Thyroid gland (tissue), 4 donors: ENCODE measurements at regions not wholly inside any gene's neighbourhood (a gene's known extent, or its start where the extent isn't known, plus 50 kb on each side); places are given as distances from the start of the nearest gene placed in this dataset.

ENCODE experiments used
- DNase-seq, 2 donors: peaks; one replicate each; pipeline ENCODE4 v3.0.0-alpha.2; 2019
- H3K27ac ChIP-seq, 3 donors: fragments of 200-600 bp; sonication (generic); 1 replicate in 2 of 3; 2 replicates in 1 of 3; pipeline ENCODE4 v1.5.1; 2016 to 2019; ENCODE audit warnings: mild to moderate bottlenecking in 1 of 3, moderate library complexity in 1 of 3
- H3K27me3 ChIP-seq: fragments of 200-600 bp; sonication (generic); one replicate; pipeline ENCODE4 v1.5.1; 2019
- H3K36me3 ChIP-seq, 2 donors: fragments of 200-600 bp; sonication (generic); one replicate each; pipeline ENCODE4 v1.5.1; 2016 to 2019
- H3K4me1 ChIP-seq, 2 donors: fragments of 200-600 bp; sonication (generic); one replicate each; pipeline ENCODE4 v1.5.1; 2017 to 2019
- H3K4me3 ChIP-seq, 3 donors: fragments of 200-600 bp; sonication (generic); replicated peaks in 1 of 3; 1 replicate in 2 of 3; 2 replicates in 1 of 3; pipeline ENCODE4 v1.5.1; 2016; ENCODE audit warnings: mild to moderate bottlenecking in 1 of 3
- H3K9me3 ChIP-seq: fragments of 200-600 bp; sonication (generic); one replicate; pipeline ENCODE4 v1.5.1; 2017
- POLR2A ChIP-seq, 2 donors: fragments of 450-650 bp; IDR thresholded peaks; one replicate each; pipeline ENCODE4 v1.6.1; 2017; ENCODE audit warnings: antibody characterized with exemption in 2 of 2, mild to moderate bottlenecking in 2 of 2, moderate library complexity in 1 of 2
- whole genome bisulfite sequencing, 2 donors: methylation state at CpG; one replicate each; pipeline ENCODE4 v1.1.5; 2017; 5-methylcytosine and 5-hydroxymethylcytosine counted together
- intact Hi-C: fragments of 100-400 bp; cut with DNase I; formaldehyde crosslinking; loops from one replicate; pipeline ENCODE4 v1.15.1; 2023
- TF ChIP-seq, protein P1 (sequence below), 6 experiments: fragments of 200-600 bp in 3 of 6; fragments of 450-650 bp in 3 of 6; sonication (generic) in 3 of 6; IDR thresholded peaks; one replicate each; pipeline ENCODE4 v1.5.1; 2016 to 2019; ENCODE audit warnings: antibody characterized with exemption in 6 of 6, mild to moderate bottlenecking in 2 of 6, inconsistent platforms in 1 of 6, moderate library complexity in 1 of 6

DNA sequence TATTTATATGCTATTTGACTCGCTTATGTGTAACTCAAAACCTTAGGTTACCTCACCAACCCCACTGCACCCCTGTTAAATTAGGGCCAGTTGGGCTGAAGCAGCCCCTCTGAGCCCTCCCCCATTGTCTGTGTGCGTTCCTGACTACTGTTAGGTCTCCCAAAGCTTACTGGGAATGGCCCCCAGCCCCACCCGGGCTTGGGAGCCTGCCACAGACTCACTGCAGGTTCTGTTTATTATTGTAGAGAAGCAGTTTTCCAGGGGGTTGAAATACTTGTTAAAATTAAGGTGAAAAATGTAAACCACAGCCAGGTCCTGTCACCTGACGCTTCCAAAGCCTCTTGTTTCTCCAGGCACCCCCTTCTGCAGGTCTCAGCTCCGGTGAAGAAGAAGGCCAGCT lies 151.7 kb downstream of the FOXL1 start:
- no peak for DNase-seq
- intact Hi-C loops: no loop called here

DNA sequence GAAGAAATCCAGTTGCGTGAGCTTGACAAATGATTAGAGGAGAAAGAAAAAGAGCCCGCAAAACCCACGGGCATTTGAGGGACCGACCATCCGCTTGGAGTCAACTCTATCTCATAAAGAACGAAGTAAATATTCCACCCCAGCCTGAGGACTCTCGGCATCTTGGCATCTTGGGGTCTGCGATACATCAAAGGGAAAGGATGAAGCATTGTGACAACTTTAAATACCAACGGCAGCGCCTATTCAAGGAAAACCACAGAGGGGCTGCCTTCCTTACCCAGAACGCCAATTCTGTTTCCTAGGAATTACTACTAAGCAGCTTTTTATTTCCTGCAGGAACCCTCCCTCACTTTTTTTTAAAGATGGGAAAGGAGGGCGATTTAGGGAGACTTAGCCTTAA lies 152.2 kb downstream of the FOXL1 start:
- H3K4me1 ChIP-seq: peaks cover 0 to 6% of the 10 kb centered on the region in 2 donors
- H3K36me3 ChIP-seq: no peaks in the 10 kb centered on the region
- 68 to 70% methylated on average over 12 of the region's 12 CpGs for WGBS, 2 donors
- H3K4me3 ChIP-seq: no peak overlapping the region
- no peak overlapping the region for H3K27ac ChIP-seq
- intact Hi-C loops: no loop called here
- no peaks in the 10 kb centered on the region for H3K9me3 ChIP-seq
- no peaks in the 10 kb centered on the region for H3K27me3 ChIP-seq
- TF ChIP-seq, protein P1, sequence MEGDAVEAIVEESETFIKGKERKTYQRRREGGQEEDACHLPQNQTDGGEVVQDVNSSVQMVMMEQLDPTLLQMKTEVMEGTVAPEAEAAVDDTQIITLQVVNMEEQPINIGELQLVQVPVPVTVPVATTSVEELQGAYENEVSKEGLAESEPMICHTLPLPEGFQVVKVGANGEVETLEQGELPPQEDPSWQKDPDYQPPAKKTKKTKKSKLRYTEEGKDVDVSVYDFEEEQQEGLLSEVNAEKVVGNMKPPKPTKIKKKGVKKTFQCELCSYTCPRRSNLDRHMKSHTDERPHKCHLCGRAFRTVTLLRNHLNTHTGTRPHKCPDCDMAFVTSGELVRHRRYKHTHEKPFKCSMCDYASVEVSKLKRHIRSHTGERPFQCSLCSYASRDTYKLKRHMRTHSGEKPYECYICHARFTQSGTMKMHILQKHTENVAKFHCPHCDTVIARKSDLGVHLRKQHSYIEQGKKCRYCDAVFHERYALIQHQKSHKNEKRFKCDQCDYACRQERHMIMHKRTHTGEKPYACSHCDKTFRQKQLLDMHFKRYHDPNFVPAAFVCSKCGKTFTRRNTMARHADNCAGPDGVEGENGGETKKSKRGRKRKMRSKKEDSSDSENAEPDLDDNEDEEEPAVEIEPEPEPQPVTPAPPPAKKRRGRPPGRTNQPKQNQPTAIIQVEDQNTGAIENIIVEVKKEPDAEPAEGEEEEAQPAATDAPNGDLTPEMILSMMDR (IDR thresholded peaks at IDR 0.05): no peak
- no peak for TF ChIP-seq POLR2A (IDR thresholded peaks at IDR 0.05)
- no peak for DNase-seq

More for the DNA sequence above, 151.7 kb downstream of the FOXL1 start:
- TF ChIP-seq POLR2A (IDR thresholded peaks at IDR 0.05): no peak
- TF ChIP-seq, protein P1 (IDR thresholded peaks at IDR 0.05): no peak
- H3K9me3 ChIP-seq: no peaks in the 10 kb centered on the region
- peaks cover 0 to 6% of the 10 kb centered on the region in 2 donors for H3K4me1 ChIP-seq
- H3K27me3 ChIP-seq: no peaks in the 10 kb centered on the region
- H3K4me3 ChIP-seq: no peak overlapping the region
- H3K27ac ChIP-seq: no peak overlapping the region
- no peaks in the 10 kb centered on the region for H3K36me3 ChIP-seq
- 56 to 60% methylated on average over 5 of the region's 5 CpGs for WGBS, 2 donors

DNA sequence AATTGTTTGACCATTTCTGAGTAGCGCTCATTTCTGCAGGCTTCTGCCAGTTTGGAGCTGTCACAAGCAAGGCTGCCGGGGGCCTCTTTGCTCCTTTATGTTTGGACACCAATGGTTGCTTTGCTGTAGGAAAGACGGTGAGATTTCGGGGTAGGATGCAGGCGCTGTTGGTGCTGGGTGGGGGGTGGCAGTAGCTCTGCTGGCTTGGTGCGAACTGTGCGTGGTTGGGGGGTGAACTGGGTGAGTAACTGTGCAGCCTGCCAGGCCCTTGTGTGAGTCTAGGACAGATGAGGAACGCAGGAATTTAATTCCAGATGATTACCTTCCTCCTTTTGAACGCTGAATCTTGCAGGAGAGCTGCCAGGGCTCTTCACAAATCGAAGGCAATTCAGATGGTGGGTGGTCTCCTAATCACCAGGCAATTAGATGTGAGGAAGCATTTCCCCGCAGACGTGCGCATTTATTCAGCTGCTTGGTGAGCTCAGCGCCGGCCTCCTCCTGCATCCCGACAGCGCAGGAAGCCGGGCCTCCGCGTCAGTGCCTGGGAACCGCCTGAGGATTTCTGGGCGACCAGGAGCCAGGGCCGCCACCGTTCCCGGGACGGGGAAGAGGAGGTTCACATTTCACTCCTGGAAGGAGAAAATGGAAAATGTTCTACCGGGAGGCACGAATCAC lies 154.4 kb downstream of the FOXL1 start:
- intact Hi-C loops: no loop called here
- Histone ChIP-seq H3K27ac (no peak overlapping the region), H3K4me3 (no peak overlapping the region), H3K9me3 (no peaks in the 10 kb centered on the region), H3K36me3 (no peaks in the 10 kb centered on the region), H3K27me3 (no peaks in the 10 kb centered on the region), H3K4me1 (no peaks in the 10 kb centered on the region)
- WGBS, 2 donors: 28 to 29% methylated on average over 27 to 28 of the region's 28 CpGs
- TF ChIP-seq, protein P1 (IDR thresholded peaks at IDR 0.05): no peak
- no peak for TF ChIP-seq POLR2A (IDR thresholded peaks at IDR 0.05)
- no peak for DNase-seq

- Histone ChIP-seq H3K9me3 (no peaks in the 10 kb centered on the region), H3K27ac (no peak overlapping the region), H3K4me1 (no peaks in the 10 kb centered on the region), H3K4me3 (no peak overlapping the region), H3K36me3 (no peaks in the 10 kb centered on the region), H3K27me3 (no peaks in the 10 kb centered on the region)
- TF ChIP-seq, protein P1 (IDR thresholded peaks at IDR 0.05): no peak
- TF ChIP-seq POLR2A (IDR thresholded peaks at IDR 0.05): no peak
- 44 to 48% methylated on average over 23 to 24 of the region's 27 CpGs for WGBS, 2 donors
- intact Hi-C loops: no loop called here
- no peak for DNase-seq
These were observed 155.4 kb downstream of the FOXL1 start for GRCh38 chr16:86733546-86734254.
